Kidney glomerular epithelial cell (primary cell): ENCODE measurements at regions not wholly inside any gene's neighbourhood (a gene's known extent, or its start where the extent isn't known, plus 50 kb on each side); places are given as distances from the start of the nearest gene placed in this dataset.

Source experiments
- DNase-seq: peaks from one replicate; lab custom pipeline; 2025; lab: John Stamatoyannopoulos, UW

DNA sequence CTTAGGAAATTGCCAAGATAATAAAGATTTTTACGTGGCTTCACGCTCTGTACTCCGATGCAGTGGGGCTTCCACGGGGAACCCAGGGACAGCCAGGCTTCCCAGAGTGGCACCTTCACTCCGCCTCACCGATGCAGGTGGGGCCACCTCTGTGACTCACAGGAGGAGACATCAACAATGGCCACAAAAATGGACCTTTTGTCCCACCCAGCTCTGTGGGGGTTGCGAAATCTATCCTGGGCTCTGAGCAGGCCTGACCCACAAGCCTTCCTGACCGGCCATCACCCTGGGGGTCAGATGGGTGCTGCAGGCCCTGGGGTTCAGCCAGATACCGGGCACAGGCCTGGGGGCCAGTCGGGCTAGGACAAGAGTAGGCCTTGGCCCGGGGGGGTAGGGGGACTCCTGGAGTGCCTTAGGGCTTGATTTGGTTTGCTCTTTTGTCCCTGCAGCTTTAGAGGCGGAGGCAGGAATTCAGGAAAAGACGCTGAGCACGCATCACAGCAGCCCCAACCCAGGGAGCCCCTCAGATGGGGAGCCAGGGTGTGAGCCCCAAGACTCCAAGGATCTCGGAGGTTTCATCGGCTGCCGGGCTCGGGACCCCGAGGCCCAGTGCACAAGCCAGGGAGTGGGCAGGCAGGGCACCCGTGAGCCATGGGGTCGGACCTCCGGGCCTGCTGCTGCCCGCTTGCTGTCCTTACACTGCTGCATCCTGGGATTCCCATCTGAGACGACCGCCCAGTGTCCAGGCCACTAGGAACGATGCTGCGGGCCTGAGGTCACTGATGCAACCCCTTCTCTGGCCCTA lies 136.5 kb upstream of the NKX1-1 start:
- no peak for DNase-seq

DNA sequence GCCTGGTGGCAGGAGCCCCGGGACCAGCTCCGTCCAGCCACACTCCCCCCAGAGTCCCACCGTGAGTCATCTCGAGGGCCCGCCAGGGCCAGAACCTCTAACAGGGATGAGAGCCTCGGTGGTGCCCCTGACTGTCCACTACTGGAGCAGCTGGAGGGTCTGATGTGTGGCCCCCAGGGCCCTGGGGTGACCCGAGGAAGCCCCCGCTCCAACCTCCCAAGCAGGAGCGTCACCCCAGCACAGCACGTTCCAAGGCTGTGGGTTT lies 135.9 kb upstream of the NKX1-1 start:
- DNase-seq: no peak

DNA sequence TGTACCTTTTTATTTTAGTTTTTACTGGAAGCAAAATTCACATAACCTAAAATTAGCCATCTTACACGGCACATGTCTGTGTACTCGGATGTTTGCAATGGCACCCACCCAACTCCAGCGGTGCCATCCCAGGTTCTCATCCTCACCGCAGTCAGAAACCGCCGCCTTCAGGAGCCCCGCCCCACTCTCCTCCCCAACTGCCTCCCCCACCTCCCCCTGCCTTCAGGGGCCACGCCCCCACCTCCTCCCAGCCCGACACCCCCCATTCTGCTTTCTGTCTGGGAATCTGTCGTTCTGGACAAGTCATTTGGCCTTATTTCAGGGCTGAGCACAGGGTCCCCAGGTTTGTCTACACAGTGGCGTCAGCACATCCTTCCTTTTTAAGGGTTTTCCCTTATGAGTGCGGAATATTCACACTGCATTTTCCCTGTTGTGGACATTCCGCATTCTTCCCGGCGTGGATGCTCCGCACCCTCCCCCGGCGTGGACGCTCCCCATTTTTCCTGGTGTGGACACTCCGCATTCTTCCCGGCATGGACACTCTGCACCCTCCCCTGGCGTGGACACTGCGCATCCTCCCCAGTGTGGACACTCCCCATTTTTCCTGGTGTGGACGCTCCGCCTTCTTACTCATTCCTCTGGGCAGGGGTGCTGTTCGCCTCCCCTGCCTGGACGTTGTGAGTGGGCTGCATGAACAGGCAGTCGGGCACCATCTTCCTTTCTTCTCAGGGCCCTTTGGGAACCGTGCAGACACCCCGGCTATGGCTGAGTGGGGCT lies 135.4 kb upstream of the NKX1-1 start:
- no peak for DNase-seq

DNA sequence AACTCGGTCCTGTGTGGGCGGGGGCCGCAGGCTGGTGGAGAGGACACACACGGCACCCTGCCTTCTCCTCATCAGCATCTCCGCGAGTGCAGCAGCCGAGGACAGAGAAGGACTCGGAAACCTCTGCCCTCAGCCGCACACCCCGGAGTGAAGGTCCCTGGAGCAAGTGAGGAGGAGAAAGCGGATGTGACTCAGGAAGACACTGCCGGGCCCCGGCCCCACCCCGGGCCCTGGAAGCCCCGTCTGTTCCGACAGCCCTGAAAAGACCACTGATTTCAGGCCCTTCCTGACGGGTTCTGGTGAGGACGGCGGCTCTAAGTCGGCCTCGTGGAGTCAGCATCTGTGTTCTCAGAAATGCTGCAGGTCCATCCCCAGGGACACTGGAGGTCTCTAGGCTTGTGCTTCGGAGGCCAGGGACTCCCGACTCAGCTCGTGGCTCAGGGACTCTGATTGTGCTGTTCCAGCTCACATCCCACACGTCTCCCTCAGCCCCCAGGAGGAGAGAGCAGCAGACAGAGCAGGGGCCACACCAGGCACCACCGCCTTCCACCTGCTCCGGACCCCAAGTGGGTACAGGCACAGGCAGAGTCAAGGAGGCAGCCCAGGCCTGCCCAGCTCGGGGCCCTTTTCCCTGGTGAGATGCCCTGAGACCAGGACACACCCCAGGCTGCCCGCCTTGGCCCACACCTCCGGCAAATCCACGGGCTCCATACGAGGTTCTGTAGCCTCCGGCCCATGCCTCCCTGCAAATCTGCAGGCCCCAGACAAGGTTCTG lies 134.5 kb upstream of the NKX1-1 start:
- no peak for DNase-seq

DNA sequence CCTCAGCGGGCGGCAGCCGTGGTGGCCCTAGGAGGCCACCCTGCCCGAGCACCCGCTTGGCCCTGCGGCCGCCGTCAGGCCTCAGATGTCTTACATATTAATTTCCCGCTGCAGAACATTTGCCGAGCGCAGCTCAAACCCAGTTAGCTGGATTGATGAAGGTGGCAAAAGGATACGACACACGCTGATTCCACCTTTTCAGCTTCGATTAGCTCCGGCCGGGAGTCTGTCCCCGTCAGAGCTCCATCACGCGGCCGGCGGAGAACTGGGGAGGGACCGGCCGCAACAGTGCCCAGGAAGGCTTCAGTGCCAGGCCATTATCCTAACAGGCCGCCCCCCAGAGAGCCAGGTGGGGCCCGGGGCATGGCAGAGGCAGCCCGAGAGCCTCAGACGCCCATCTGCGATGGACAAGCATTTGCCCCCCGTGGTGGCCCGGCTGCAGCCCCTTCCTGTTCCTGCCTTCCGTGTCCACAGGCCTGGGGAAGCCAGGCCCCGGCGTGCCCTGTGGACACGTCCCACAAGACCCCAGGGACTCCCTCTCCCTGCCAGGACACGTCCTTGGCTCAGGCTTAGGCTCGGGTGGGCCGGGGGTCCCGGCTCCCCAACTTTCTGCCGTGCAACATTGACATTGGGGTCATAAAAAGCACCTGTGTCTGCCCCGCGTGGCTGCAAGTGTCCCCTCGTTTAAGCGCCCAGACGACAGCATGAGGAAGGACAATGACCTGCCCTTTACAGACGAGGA lies 133.8 kb upstream of the NKX1-1 start:
- DNase-seq: no peak

DNA sequence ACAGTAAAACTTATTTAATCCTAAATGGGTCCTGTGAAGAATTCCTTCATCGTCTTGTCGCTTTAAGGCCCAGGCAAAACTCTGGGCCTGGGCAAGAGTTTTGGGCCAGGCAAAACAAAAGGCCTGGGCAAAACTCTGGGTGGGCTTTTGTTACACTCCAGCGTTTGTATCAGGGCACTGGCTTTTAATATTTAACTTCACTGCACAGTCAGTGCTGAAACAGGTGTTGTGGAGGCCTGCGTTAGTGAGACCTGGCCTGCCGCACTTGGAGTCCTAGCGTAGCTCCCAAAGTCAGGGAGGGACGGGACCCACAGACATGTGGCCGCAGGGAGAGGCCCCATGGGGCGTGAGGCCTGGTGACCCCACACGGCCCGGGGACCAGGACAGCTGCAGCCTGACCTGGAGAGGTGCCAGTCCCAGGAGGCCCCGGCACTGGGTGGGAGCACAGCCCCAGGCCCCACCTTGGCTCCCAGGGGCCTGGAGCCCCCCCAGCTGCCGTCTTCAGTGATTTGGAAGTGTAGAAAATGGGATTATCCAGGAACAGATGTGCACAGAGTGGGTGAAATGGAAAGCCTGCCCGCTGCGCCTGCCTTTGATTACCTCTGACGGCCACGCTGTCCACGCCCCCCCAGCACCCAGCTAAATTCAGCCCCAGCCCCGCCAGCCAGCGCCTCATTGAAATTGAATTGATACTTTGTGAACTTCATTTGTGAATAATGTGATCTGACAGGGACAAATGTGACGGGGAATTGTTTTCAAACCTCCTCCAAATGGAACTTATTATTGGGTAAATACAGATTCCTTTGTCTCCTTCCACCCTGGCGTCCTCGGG lies 132.9 kb upstream of the NKX1-1 start:
- no peak for DNase-seq

DNA sequence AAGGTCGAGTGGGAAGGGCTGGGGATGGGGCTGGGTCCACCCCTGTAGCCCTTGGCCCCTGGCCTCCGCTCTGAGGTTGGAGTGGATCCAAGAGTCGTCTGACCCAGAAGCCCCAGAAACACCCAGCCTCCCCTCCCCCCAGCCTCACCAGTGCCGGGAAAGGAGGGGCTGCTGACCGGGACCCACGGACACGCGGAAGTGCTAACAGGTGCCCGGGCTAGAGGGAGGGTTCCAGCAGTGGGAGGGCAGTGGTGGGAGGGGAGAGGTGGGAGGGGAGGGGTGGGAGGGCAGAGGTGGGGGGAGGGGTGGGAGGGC lies 131.8 kb upstream of the NKX1-1 start:
- DNase-seq: no peak

DNA sequence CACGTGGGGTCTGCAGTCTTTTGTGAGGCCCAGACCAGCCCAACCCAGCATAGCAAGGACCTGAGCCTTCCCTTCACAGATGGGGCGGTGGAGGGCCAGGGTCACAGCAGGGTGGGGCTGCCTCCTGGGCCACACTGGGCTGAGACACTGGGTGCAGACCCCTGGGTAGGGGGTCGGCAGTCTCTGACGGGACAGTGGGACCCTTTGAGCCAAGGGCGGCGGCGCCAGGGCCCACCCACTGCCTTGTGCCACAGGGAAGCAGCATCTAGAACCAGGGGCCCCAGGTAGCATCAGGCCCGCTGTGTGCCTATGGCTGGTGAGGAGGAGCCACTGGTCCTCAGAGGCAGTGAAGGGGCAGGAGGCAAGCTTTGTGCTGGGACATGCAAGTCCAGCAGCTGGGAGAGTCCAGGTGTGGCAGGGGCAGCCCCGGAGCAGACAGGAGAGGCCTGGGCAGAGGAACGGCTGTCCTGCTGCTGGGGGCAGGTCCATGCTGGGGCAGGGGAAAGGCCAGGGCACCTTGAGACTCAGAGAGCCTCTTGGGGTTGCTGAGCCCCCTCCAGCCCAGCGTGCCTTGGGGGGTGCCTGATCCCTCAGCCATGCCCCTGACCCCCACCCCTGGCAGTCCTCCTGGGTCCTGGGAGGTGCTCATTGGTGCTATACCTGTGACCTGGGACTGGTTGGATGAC lies 131.3 kb upstream of the NKX1-1 start:
- DNase-seq: no peak

DNA sequence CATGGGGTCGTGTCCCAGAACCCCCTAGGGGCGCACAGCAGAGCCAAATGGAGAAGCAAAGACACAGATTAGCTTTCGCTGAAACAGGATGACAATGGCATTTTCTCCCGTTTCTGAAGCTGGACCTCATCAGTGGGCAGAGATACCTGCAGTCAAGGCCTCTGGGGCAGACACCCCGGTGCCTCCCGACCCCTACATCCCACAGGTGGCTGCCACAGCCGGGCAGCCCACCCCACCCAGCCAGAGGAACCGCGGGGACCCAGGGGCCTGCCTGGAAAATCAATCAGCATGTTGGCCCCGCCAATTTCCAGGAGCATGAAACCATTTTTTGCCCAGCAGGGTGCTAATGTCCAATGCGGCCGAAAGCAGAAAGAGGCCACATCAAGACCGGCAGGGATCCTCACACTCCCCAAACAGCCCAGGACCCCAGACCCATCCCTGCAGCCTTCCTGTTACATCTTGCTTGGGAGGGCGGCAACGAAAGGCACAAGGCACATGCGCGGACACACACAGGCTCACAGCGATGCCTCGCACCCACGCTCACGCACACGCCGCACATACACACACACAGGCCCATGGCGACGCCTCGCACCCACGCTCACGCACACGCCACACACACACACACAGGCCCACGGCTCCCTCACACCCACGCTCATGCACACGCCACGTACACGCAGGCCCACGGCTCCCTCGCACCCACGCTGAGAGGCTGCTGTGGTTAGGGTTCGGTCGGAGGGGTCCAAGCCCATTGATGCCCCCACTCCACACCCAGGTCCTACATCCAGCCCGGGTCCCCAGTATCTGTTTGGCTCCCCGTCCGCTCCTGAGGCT lies 130.6 kb upstream of the NKX1-1 start:
- no peak for DNase-seq

DNA sequence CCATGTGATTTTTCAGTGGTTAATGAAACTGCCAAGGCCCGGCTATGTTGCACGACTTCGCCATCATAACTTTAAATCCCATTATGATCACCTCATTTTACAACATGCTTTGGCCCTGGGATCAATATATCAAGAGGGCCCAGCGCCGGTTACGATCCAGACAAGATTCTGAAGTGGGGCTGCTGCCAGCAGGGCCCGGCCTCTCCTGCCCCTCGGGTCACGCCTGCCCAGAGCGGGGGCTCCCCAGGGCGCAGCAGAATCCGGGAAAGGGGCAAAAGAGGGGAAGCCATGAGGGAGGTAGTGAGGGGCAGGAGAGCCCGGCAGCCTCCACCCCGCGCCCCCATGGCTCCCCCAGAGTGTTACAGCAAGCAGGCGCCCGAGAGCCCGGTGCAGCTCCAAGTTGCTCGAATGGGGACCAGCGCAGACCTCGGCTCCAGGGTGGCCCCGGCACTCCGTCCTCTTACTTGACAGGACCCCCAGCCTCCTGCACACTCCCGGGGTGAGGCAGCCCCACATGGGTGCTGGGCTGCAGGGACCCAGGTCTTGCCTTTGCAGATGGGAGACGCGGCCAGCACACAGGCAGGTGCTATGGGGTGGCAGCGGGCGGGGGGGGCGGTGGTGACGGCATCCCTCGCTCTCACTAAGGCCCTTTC lies 129.8 kb upstream of the NKX1-1 start:
- DNase-seq: no peak

DNA sequence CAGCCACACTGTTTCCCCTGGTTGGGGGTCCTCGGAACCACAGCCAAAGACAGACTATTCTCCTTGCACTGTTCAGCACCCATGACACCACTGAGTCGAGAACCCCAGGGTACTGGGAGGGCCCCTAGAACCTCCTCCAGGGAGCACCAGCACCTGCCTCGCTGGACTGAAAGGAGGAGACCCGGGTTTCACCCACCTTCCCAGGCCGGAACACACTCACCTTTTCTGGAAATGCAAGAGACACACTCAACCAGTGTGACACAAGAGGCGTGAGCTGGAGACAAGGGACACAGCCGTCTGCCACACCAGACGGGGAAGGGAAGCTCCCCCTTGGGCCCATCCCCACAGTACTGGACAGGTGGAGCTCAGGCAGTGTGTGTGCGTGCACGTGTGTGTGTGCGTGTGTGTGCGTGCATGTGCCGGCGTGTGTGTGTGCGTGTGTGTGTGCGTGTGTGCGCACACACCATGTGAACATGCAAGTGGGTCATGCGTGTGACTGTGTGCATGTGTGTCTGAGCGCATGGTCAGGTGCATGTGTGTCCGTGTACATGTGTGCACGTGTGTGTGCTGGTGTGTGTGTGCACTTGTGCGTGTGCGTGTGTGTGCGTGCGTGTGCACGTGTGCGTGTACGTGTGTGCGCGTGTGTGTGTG lies 128.8 kb upstream of the NKX1-1 start:
- DNase-seq: no peak

DNA sequence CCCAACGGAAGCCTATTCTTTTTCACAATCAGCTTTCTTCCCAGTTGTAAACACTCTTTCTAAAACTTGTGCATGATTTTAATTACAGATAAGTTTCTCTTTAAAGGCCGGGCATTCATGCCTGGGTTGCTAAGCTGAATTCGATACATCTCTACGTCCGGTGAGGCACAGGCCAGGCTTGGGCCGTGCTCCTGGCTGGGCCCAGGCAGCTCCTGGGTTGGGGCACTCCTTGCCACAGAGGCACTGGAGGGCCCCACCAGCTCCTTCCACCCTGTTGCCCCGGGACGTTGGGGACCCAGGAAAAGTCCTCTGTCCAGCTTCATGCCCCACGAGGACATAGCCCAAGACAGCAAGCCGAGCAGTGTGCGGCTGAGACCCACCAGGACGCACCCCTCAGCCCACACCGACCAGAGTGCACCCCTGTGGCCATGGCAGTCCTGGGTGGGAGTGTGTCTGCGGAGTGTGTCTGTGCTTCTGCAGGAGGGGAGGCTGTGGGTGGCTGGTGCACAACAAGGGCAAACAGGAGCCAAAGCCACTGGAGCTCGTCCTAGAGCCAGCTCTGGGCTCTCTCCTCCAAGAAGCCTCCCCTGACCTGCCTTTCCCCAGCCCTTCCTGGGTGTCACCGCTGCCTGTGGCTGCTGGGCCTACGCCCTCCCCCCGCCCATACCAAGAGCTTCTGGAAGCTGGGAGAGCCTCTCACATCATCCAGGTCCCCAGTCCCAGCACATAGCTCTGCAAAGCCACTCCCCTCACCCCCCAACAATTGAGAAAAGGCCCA lies 128.0 kb upstream of the NKX1-1 start:
- DNase-seq: no peak

DNA sequence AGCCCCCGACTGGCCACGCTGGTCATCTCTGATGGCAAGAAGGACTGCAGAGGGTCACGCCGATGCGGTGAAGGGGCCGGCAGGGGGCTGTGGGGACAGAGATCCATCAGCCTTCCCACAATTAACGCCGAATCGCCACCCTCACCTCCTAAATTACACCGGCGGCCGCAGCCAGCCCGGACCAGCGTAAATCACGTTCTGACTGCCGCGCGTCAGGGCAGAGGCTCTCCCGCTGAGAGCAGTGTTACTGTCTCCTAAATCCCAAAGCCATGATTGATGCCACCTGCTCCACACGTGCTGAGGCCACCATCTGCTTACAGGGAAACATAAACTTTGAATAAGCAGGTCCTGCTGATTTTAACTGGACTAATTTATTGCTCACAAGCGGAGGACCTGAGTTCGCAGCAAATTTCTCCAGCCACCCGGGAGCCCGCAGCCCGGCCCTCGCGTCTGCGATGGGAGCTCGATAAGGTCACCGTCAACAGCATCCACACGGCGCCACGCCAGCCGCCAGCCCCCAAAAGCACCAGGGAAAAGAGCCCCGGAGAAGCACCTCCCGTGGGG lies 127.3 kb upstream of the NKX1-1 start:
- no peak for DNase-seq

DNA sequence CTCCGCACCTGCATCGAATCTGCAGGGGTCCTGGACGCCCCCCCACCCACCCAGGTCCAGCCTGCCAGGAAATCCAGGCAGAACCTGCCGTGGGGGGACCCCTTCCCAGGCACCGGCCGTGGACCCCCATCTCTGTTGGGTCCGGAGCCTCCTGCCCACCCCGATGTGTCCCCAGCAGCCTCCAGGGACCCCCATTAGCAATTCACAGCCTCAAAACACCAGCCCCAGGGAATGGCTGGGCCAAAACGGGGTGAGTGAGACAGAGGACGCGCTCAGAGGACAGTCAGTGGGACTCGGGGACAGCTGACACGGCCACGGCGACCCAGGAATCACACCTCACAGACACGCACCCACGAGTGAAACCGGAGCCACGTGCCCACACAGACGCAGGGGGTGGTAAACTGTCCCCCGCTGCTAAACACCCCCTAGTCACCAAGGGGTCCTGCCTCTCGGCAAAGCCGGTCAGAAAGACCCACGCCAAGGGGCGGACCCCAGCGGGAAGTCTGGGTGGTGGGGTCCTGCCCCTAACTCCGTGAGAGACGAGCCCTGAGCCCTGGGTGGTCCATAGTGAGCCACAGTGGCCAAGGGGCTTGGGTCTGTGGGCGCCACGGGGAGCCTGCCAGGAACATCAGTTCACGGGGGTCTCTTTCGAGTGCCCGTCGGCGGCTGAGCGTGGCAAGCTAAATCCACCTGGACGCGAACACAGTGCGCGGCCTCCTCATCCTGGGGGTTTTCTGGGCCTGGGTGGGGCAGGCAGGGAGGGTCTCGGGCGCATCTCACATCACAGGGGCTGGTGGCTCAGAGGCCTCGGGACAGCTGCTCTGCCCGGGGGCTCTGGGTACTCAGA lies 126.5 kb upstream of the NKX1-1 start:
- DNase-seq: no peak

DNA sequence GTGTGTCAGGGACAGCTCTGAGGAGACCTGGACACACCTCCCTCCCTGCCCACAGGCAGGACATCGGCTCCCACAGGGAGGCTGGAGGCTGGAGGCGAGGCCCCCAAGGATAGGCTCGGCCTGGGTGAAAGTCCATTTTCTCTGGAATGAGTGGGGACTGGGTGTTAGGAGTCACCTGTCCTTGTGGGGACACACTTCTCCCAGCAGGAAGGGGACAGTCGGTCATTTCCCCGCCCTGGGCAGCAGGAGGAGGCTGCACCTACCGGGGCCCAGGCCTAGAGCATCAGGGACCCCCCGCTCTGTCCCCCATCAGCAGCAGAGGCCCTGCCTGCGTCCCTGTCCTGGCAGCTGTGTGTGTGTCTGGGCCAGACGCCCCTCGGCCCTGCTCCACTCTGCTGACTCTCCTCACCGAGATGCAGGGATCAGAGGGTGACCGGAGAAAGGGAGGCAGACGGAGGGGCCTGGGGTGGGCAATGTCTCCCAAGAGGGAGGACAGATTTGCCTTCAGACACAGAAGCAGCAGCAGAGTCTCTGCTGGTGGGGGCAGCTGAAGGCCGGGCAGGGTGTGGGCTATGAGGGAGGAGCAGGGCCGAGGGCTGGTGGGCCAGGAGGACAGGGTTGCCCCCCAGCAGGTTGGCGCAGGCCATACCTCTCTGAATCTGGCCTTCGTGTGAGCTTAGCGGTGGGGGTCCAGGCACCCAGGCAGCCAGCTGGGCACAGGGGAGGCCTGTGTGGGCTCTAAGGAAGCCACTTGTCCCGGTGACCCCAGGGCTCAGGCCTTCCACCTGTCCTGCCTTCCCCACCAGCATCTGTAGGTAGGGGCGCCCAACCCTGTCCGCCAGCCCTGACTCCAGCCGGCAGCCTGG lies 125.7 kb upstream of the NKX1-1 start:
- DNase-seq: no peak

DNA sequence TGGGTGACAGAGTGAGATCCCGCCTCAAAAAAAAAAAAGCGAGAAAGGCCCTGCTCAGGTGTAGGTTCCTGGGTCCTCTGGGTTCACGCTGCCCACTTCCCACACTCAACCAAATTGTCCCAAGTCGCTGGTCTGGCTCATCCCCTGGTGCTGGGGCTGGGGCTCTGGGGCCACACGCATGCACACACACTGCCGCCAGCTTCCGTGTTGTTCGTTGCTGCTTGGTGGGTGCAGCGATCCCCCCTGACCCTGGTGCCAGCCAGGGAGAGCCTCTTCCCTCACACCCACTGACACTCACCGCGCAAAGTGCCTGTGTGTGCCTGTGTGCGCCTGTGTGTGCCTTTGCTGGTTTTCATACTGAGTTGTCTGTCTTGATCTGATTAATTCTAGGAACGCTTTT lies 124.1 kb upstream of the NKX1-1 start:
- DNase-seq: no peak
